ENCODE measurements at regions not wholly inside any gene's neighbourhood (a gene's known extent, or its start where the extent isn't known, plus 50 kb on each side); places are given as distances from the start of the nearest gene placed in this dataset.
"Not testable (repeated sequence)": the region's sequence is repeated elsewhere in the genome, so short reads cannot be mapped to it uniquely, and the experiment has no call there.

GRCh38 chr5:93219641-93220145 lies 361.3 kb downstream of the NR2F1-AS1 start:
- no peak overlapping the region for H3K4me3 ChIP-seq (ENCODE audit: control insufficient read depth, low read depth, low read length)
- no peak for DNase-seq (ENCODE audit: low read depth)
- TF ChIP-seq, protein P1, sequence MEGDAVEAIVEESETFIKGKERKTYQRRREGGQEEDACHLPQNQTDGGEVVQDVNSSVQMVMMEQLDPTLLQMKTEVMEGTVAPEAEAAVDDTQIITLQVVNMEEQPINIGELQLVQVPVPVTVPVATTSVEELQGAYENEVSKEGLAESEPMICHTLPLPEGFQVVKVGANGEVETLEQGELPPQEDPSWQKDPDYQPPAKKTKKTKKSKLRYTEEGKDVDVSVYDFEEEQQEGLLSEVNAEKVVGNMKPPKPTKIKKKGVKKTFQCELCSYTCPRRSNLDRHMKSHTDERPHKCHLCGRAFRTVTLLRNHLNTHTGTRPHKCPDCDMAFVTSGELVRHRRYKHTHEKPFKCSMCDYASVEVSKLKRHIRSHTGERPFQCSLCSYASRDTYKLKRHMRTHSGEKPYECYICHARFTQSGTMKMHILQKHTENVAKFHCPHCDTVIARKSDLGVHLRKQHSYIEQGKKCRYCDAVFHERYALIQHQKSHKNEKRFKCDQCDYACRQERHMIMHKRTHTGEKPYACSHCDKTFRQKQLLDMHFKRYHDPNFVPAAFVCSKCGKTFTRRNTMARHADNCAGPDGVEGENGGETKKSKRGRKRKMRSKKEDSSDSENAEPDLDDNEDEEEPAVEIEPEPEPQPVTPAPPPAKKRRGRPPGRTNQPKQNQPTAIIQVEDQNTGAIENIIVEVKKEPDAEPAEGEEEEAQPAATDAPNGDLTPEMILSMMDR (IDR thresholded peaks at IDR 0.05; ENCODE audit: control insufficient read depth, insufficient read depth, low read depth, low read length, missing control alignments), result no peak

DNA sequence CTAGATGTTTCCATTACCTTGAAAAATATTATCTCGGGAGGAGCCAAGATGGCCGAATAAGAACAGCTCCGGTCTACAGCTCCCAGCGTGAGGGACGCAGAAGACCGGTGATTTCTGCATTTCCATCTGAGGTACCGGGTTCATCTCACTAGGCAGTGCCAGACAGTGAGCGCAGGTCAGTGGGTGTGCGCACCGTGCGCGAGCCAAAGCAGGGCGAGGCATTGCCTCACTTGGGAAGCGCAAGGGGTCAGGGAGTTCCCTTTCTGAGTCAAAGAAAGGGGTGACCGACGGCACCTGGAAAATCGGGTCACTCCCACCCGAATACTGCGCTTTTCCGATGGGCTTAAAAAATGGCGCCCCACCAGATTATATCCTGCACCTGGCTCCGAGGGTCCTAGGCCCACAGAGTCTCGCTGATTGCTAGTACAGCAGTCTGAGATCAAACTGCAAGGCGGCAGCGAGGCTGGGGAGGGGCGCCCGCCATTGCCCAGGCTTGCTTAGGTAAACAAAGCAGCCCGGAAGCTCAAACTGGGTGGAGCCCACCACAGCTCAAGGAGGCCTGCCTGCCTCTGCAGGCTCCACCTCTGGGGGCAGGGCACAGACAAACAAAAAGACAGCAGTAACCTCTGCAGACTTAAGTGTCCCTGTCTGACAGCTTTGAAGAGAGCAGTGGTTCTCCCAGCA lies 367.8 kb downstream of the NR2F1-AS1 start:
- DNase-seq (ENCODE audit: low read depth); H3K4me3 ChIP-seq (ENCODE audit: control insufficient read depth, low read depth, low read length): not testable (repeated sequence)

- no peak for DNase-seq (ENCODE audit: low read depth)
- TF ChIP-seq, protein P1 (IDR thresholded peaks at IDR 0.05; ENCODE audit: control insufficient read depth, insufficient read depth, low read depth, low read length, missing control alignments), result no peak
- no peak overlapping the region for H3K4me3 ChIP-seq (ENCODE audit: control insufficient read depth, low read depth, low read length)
These were observed 371.5 kb downstream of the NR2F1-AS1 start for GRCh38 chr5:93209476-93209875.

DNA sequence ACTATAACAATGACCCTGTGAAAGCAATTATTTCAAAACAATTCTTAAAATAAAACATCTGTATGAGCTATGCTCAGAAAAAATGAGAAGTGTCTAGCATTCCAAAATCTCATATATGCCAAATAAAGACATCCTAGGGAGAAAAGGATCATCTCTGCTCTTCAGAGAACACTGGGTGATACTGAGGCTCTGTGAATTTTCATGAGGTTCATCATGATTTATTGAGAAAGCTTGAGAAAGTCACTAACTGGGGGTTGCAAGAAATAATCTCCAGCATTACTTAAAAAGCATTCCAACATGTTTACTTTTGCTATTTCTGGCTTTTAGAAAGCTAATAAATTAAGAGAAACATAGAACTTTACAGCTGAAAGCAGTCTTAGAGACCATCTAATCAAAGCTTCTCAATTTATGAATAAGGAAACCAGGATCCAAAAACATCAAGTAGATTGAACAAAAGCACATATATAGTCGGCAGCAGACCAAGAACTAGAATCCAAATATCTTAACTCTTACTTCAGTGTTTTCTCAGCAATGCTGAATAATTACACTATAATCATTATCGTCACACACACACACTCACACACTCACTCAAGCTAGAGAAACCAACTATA lies 372.8 kb downstream of the NR2F1-AS1 start:
- H3K4me3 ChIP-seq (ENCODE audit: control insufficient read depth, low read depth, low read length), result no peak overlapping the region
- TF ChIP-seq, protein P1 (IDR thresholded peaks at IDR 0.05; ENCODE audit: control insufficient read depth, insufficient read depth, low read depth, low read length, missing control alignments), result no peak
- DNase-seq (ENCODE audit: low read depth), result peak; percentile 91

DNA sequence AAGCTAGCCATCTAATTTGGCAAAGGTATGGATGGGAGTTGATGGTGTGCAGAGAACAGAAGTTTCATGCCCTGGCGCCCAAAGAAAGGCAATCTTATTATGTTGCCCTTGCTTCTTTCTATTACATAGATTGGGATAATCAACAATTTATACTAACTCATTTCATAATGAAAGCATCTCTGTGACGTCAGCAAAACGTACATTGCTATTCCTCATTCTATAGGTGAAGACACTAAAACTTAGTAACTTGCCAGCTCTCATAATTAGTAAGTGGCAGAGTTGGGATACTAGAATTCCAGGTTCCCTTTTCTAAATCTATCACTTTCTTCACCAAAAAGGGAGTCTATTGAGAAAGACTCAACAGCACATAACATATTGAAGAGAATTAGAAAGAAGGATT lies 374.8 kb downstream of the NR2F1-AS1 start:
- no peak overlapping the region for H3K4me3 ChIP-seq (ENCODE audit: control insufficient read depth, low read depth, low read length)
- DNase-seq (ENCODE audit: low read depth), result no peak
- TF ChIP-seq, protein P1 (IDR thresholded peaks at IDR 0.05; ENCODE audit: control insufficient read depth, insufficient read depth, low read depth, low read length, missing control alignments), result no peak

- no peak for DNase-seq (ENCODE audit: low read depth)
- no peak overlapping the region for H3K4me3 ChIP-seq (ENCODE audit: control insufficient read depth, low read depth, low read length)
- TF ChIP-seq, protein P1 (IDR thresholded peaks at IDR 0.05; ENCODE audit: control insufficient read depth, insufficient read depth, low read depth, low read length, missing control alignments), result no peak
These were observed 380.0 kb downstream of the NR2F1-AS1 start for GRCh38 chr5:93201061-93201460.

GRCh38 chr5:93196986-93197385 lies 384.0 kb downstream of the NR2F1-AS1 start:
- no peak overlapping the region for H3K4me3 ChIP-seq (ENCODE audit: control insufficient read depth, low read depth, low read length)
- no peak for DNase-seq (ENCODE audit: low read depth)
- TF ChIP-seq, protein P1 (IDR thresholded peaks at IDR 0.05; ENCODE audit: control insufficient read depth, insufficient read depth, low read depth, low read length, missing control alignments), result no peak

Measured in AG09309 (cell line).